Lower lobe of right lung (tissue), 2 donors: ENCODE measurements at regions not wholly inside any gene's neighbourhood (a gene's known extent, or its start where the extent isn't known, plus 50 kb on each side); places are given as distances from the start of the nearest gene placed in this dataset.

Experiments
- ATAC-seq, 2 donors: fragments of 200-7000 bp; cut with Tn5 transposase; one replicate each; pipeline ENCODE4 v1.9.1; 2020 to 2022; ENCODE audit warnings: mild to moderate bottlenecking in 2 of 2, moderate library complexity in 2 of 2
- DNase-seq: peaks from one replicate; pipeline ENCODE4 v3.0.0-alpha.2; 2020
- H3K27ac ChIP-seq: fragments of 200-600 bp; one replicate; pipeline ENCODE4 v1.8.0; 2022
- H3K27me3 ChIP-seq: fragments of 200-600 bp; one replicate; pipeline ENCODE4 v1.8.0; 2022; ENCODE audit warnings: low read depth
- H3K36me3 ChIP-seq: fragments of 200-600 bp; one replicate; pipeline ENCODE4 v1.8.0; 2022; ENCODE audit warnings: mild to moderate bottlenecking
- H3K4me1 ChIP-seq: fragments of 200-600 bp; one replicate; pipeline ENCODE4 v1.8.0; 2022
- H3K4me3 ChIP-seq: fragments of 200-600 bp; one replicate; pipeline ENCODE4 v1.8.0; 2022; ENCODE audit warnings: mild to moderate bottlenecking
- H3K9me3 ChIP-seq: fragments of 200-600 bp; one replicate; pipeline ENCODE4 v1.8.0; 2022
- CTCF ChIP-seq: fragments of 200-600 bp; IDR thresholded peaks from one replicate; pipeline ENCODE4 v1.8.0; 2022; ENCODE audit warnings: antibody characterized with exemption, mild to moderate bottlenecking
- intact Hi-C: fragments of 100-400 bp; cut with DNase I; formaldehyde crosslinking; loops from one replicate; pipeline ENCODE4 v1.11.0; 2022
- donor health status: DM: no; HTN: yes; CAD: no; lungs with severe emphysema.

DNA sequence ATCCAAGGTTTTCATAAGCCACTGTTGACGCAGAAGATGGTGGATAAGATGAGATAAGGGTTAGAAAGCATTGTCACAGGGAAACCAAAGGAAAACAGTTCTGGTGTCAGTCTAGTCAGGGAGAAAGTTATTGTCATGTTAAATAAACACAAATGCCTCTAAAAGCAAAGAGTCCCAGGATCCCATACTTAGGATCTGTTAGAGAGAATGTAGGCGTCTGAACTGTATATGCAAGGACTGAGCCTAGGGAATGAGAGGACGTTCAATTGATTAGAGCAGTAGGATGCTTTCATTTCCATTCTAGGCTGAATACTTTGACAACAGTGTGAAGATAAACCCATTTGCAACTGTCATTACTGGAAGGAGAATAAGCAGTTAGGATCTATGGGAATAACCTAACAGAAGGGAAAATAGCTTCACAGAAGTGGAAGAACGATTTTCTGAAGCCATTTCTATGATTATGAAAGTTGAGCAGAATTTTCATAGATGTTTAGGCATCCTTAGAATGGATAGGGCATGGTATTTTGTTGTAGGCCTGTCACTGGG is 1149.1 kb upstream of the CDH8 start:
- Histone ChIP-seq H3K27me3 (no peaks in the 10 kb centered on the region), H3K27ac (no peak overlapping the region), H3K4me3 (no peak overlapping the region), H3K9me3 (no peaks in the 10 kb centered on the region), H3K36me3 (no peaks in the 10 kb centered on the region), H3K4me1 (no peaks in the 10 kb centered on the region)
- TF ChIP-seq CTCF = no peak
- no peak for ATAC-seq
- no peak for DNase-seq
- intact Hi-C loops = no loop called here

DNA sequence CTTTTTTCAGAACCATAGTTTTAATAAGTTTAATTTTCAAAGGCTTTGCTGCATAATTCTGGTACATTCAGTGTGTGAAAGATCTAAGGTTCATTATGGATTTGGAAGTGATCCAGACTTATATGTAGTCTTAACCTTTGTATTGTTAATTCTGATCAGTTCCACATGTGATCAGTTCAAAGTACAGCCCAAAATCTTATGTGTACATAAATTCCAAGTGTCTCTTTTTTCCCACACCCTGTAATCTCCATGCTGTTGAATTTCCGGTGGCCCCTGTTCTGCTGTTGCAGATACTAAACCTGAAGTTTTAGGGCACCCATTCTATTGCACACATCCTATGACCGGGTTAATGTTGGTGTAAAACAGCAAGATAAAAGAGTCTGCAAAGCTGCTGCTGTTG is 1147.5 kb upstream of the CDH8 start:
- ATAC-seq (no peak), DNase-seq (no peak)
- intact Hi-C loops = no loop called here
- H3K27ac ChIP-seq = no peak overlapping the region
- H3K9me3 ChIP-seq = no peaks in the 10 kb centered on the region
- no peak for TF ChIP-seq CTCF
- no peaks in the 10 kb centered on the region for H3K4me1 ChIP-seq
- no peaks in the 10 kb centered on the region for H3K27me3 ChIP-seq
- no peak overlapping the region for H3K4me3 ChIP-seq
- no peaks in the 10 kb centered on the region for H3K36me3 ChIP-seq

GRCh38 chr16:63175313-63175712 is 1139.1 kb upstream of the CDH8 start:
- Histone ChIP-seq H3K36me3 (no peaks in the 10 kb centered on the region), H3K27me3 (no peaks in the 10 kb centered on the region), H3K4me3 (no peak overlapping the region), H3K27ac (no peak overlapping the region), H3K9me3 (no peaks in the 10 kb centered on the region), H3K4me1 (no peaks in the 10 kb centered on the region)
- no peak for TF ChIP-seq CTCF
- ATAC-seq = no peak
- DNase-seq = no peak
- intact Hi-C loops = no loop called here

DNA sequence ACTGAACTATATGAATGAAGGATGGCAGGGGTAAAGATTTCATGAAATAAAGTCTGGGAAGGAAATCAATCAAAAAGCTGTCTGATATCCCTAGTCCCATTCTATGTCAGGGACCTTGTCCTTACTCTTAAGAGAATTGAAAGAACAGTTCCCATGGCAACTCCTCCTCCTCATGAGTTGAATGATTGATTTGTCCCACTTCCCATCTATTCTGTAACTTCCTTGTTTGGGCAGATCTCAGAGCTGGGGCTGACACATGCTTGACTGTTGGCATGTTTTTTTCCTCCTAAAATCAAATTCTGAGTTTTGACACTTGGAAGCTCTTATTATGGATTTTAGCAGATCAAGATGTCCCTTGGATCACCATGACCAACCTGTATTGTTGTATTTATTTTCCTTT is 1138.6 kb upstream of the CDH8 start:
- no peak for ATAC-seq
- TF ChIP-seq CTCF = no peak
- Histone ChIP-seq H3K4me3 (no peak overlapping the region), H3K27me3 (no peaks in the 10 kb centered on the region), H3K27ac (no peak overlapping the region), H3K9me3 (no peaks in the 10 kb centered on the region), H3K36me3 (no peaks in the 10 kb centered on the region), H3K4me1 (no peaks in the 10 kb centered on the region)
- no peak for DNase-seq
- intact Hi-C loops = no loop called here

- ATAC-seq (no peak), DNase-seq (no peak)
- no peak for TF ChIP-seq CTCF
- Histone ChIP-seq H3K27ac (no peak overlapping the region), H3K27me3 (no peaks in the 10 kb centered on the region), H3K4me1 (no peaks in the 10 kb centered on the region), H3K4me3 (no peak overlapping the region), H3K36me3 (no peaks in the 10 kb centered on the region), H3K9me3 (no peaks in the 10 kb centered on the region)
- intact Hi-C loops = no loop called here
Measured at GRCh38 chr16:63171545-63171944, 1135.3 kb upstream of the CDH8 start.

DNA sequence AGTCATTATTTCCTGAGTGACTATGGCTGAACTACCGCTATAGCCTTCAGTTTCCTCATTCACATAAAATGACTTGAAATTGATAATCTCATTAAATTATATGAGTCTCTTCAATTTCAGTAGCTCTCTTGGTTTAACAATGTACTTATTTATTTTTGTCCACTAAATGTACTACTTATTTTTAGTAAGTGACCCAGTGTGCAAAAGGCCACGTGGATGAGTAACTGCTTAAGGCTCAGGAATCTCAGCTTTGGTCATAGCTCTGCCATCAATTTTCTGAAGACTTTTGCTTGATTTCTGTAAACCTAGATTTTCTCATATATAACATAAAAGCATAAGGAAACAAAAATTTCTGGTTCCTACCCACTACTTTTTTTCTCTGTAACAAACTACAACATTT is 1132.9 kb upstream of the CDH8 start:
- Histone ChIP-seq H3K4me3 (no peak overlapping the region), H3K4me1 (no peaks in the 10 kb centered on the region), H3K27me3 (no peaks in the 10 kb centered on the region), H3K27ac (no peak overlapping the region), H3K36me3 (no peaks in the 10 kb centered on the region), H3K9me3 (no peaks in the 10 kb centered on the region)
- ATAC-seq = no peak
- no peak for DNase-seq
- no peak for TF ChIP-seq CTCF
- intact Hi-C loops = no loop called here
